Omental fat pad (tissue), 3 donors: ENCODE measurements at regions not wholly inside any gene's neighbourhood (a gene's known extent, or its start where the extent isn't known, plus 50 kb on each side); places are given as distances from the start of the nearest gene placed in this dataset.

ENCODE experiments used
- ATAC-seq: fragments of 150-250 bp; one replicate; pipeline ENCODE4 v1.9.1; 2016; ENCODE audit warnings: mild to moderate bottlenecking, moderate library complexity; ENCODE audit not compliant: low FRiP score
- DNase-seq: peaks from one replicate; pipeline ENCODE4 v3.0.0-alpha.2; 2019; ENCODE audit warnings: low spot score
- TF ChIP-seq, protein P1 (sequence below), 3 donors: fragments of 450-650 bp; IDR thresholded peaks; one replicate each; pipeline ENCODE4 v1.5.1; 2016 to 2017; ENCODE audit warnings: antibody characterized with exemption in 3 of 3, mild to moderate bottlenecking in 3 of 3, moderate library complexity in 2 of 3

- TF ChIP-seq, protein P1, sequence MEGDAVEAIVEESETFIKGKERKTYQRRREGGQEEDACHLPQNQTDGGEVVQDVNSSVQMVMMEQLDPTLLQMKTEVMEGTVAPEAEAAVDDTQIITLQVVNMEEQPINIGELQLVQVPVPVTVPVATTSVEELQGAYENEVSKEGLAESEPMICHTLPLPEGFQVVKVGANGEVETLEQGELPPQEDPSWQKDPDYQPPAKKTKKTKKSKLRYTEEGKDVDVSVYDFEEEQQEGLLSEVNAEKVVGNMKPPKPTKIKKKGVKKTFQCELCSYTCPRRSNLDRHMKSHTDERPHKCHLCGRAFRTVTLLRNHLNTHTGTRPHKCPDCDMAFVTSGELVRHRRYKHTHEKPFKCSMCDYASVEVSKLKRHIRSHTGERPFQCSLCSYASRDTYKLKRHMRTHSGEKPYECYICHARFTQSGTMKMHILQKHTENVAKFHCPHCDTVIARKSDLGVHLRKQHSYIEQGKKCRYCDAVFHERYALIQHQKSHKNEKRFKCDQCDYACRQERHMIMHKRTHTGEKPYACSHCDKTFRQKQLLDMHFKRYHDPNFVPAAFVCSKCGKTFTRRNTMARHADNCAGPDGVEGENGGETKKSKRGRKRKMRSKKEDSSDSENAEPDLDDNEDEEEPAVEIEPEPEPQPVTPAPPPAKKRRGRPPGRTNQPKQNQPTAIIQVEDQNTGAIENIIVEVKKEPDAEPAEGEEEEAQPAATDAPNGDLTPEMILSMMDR (IDR thresholded peaks at IDR 0.05) = no peak
- no peak for DNase-seq
- ATAC-seq = no peak
Measured at GRCh38 chr3:98644168-98644567, 50.8 kb upstream of the CPOX start.

DNA sequence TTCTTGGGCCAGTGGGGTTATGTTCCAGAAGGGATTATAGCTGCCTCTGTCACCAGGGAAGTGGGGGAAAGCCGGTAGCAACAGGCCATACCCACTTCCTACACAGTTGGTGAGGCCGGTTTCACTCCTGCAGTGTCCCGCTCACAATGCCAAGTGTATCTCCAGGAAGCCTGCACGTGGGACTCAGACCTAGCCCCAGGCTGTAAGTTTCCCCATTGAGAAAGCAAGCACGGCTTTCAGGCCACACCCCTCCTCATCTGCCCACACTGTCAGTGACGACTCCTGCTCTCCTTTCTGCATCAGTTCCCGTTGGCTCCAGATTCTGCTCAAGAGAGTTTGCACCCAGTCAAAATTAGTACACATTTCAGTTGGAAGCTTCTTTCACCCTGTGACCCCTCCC, 51.6 kb upstream of the CPOX start:
- ATAC-seq (no peak), DNase-seq (no peak)
- TF ChIP-seq, protein P1 (IDR thresholded peaks at IDR 0.05) = no peak

DNA sequence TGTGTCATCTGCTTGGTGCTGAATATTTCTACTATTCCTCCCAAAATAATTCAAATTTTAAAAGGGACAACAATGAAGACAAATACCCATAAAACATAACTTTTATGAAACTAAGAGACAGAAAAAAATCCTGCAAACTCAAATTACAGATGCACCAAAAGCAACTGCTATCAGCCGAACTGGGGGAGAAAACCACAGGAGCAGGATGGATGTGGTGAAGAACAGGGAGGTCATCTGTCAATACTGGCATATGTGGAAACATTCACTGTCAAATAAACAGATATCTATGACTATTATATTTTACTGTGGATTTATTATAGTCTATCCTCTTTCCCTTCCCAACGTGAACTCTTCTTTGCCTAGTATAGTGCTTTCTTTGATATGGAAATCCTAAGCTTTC, 53.3 kb upstream of the CPOX start:
- TF ChIP-seq, protein P1 (IDR thresholded peaks at IDR 0.05) = no peak
- no peak for DNase-seq
- ATAC-seq = no peak

- ATAC-seq (no peak), DNase-seq (no peak)
- TF ChIP-seq, protein P1 (IDR thresholded peaks at IDR 0.05) = no peak
Measured at GRCh38 chr3:98647197-98647596, 53.8 kb upstream of the CPOX start.

- TF ChIP-seq, protein P1 (IDR thresholded peaks at IDR 0.05) = no peak
- no peak for ATAC-seq
- DNase-seq = no peak
Measured at GRCh38 chr3:98650971-98651779, 57.8 kb upstream of the CPOX start.

GRCh38 chr3:98651780-98652077, 58.3 kb upstream of the CPOX start:
- TF ChIP-seq, protein P1 (IDR thresholded peaks at IDR 0.05) = no peak
- DNase-seq (no peak), ATAC-seq (no peak)

GRCh38 chr3:98655666-98656065, 62.3 kb upstream of the CPOX start:
- ATAC-seq (no peak), DNase-seq (no peak)

More at GRCh38 chr3:98655666-98656065, 62.3 kb upstream of the CPOX start:
- TF ChIP-seq, protein P1 (IDR thresholded peaks at IDR 0.05) = no peak
